GM12872 (cell line): ENCODE measurements at regions not wholly inside any gene's neighbourhood (a gene's known extent, or its start where the extent isn't known, plus 50 kb on each side); places are given as distances from the start of the nearest gene placed in this dataset.

Experiments
- TF ChIP-seq, protein P1 (sequence below): IDR thresholded peaks from 3 replicates; pipeline ENCODE4 v1.5.1; 2011; ENCODE audit warnings: low read depth, mild to moderate bottlenecking, low read length, moderate library complexity; ENCODE audit not compliant: insufficient read depth

DNA sequence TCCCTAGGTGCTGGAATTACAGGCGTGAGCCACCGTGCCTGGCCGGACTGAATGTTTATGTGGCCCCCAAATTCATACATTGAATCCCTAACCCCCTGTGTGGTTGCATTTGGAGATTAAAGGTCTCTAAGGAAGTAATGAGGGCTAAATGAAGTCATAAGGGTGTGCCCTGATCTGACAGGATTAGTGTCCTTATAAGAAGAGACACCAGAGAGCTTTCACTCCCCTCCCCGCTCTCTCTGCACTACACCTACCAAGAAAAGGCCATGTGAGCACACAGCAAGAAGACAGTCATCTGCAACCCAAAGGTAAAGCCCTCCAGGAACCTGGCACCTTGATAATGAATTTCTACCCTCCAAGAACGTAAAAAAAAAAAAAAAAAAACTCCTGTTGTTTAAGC, 212.1 kb upstream of the CAND1 start:
- TF ChIP-seq, protein P1, sequence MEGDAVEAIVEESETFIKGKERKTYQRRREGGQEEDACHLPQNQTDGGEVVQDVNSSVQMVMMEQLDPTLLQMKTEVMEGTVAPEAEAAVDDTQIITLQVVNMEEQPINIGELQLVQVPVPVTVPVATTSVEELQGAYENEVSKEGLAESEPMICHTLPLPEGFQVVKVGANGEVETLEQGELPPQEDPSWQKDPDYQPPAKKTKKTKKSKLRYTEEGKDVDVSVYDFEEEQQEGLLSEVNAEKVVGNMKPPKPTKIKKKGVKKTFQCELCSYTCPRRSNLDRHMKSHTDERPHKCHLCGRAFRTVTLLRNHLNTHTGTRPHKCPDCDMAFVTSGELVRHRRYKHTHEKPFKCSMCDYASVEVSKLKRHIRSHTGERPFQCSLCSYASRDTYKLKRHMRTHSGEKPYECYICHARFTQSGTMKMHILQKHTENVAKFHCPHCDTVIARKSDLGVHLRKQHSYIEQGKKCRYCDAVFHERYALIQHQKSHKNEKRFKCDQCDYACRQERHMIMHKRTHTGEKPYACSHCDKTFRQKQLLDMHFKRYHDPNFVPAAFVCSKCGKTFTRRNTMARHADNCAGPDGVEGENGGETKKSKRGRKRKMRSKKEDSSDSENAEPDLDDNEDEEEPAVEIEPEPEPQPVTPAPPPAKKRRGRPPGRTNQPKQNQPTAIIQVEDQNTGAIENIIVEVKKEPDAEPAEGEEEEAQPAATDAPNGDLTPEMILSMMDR = no peak

DNA sequence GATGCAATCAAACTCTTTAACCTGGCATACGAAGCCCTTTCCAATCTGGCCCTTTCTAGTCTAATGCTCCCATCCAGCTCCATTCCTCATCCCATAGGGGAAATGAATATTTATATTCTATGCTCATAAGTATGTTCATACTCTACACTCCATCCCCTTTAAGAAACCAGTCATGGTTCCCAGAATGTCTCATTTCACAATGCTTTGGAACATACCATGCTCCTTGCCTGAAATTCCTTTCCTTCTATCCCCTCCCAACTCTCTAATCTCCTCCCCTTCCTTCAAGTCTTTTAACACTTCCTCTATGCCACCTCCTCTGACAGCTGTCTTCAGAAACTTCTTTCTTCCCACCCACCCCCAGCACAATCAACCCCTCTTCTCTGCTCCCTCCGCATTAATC, 207.0 kb upstream of the CAND1 start:
- TF ChIP-seq, protein P1 = no peak

DNA sequence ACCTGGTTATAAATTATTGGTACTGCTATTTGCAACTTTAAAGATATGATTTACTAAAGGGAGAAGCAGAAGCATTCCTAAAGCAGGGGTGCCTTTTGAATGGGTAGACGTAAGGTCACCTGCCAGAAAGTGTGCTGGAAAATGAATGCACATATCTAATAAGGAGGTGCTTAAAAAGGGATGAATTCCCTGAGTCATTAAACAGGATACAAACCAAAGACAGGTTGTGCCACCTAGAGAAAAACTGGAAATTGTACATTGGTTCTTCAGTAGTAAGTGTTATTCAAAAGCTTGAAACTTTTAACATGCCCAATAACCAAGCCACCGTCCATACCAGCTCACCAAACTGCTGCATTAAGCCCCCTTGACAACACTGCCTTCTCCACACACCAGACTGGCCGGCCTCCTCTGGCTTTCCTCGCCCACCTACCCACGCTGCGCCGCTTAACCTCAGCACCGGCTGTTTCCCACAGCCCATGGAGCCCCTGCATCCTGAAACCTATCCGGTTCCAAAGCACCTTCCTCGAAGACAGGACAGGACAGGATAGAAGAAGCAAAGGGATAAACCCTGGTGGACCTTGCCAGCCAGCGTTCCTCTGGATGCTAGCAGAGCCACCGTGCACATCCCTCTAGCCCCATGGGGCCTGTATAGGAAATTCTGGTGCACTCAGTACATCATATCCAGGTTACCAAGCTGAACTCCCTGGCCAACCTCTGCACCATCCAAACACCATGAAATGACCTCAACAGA, 201.5 kb upstream of the CAND1 start:
- TF ChIP-seq, protein P1 = no peak

DNA sequence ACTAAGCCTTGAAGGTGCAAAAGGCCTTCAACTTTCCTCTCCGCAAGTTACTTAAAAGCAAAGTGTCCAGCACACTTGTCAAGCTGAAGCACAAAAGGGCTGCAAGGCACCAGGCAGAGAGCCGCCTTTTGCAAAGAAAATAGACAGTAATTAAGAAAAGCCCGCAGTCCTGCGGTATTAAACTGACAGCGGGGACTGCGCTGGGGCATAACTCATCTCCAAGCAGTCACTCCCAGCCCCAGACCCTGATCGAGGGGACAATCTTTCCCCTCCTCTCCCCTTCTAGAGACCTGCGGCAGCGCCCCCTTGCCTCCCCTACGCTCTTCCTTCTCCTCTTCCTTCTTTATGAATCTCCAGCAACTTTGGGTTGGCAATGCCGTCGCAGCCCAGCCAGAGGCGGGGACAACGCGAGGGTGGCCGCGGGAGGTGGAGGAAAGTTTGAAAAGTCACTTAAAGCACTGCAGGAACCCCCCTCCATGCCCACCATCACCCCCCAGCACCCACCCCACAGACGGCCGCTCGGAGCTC, 200.9 kb upstream of the CAND1 start:
- TF ChIP-seq, protein P1 = 0 out of 3 replicates have a peak, but pooled peaks have one; percentile 3

DNA sequence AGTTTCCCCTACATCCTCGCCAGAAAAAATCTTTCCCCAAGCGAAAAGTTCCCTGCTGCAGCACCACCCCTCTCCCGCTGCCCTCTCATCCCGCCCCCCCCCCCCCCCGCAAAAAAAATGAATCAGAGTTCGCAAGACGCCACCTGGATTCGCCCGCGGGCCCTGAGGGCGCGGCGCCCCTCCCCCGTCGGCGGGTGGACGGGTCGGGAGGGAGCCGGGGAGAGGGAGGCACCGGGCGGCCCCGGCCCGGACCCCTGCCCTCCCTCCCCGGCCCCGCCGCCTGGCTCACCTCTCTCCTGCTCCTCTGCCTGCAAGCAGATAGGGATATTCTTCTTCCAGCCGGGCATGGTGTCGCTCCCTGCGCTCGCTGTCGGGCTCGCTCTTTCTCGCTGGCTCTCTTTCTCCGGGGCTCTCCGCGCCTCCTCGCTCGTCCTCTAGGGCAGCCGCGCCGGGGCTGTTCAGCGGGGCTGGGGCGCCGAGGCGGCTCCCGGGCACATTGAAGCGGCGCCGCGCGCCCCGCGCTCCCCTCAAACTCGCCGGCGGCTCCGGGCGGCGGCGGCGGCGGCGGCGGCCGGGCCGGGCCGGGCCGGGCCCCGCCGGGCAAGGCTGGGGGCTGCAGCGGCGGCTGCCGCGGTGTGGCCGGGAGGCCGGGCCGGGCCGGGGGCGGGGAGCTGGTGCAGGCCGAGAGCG, 200.3 kb upstream of the CAND1 start:
- TF ChIP-seq, protein P1 = no peak

DNA sequence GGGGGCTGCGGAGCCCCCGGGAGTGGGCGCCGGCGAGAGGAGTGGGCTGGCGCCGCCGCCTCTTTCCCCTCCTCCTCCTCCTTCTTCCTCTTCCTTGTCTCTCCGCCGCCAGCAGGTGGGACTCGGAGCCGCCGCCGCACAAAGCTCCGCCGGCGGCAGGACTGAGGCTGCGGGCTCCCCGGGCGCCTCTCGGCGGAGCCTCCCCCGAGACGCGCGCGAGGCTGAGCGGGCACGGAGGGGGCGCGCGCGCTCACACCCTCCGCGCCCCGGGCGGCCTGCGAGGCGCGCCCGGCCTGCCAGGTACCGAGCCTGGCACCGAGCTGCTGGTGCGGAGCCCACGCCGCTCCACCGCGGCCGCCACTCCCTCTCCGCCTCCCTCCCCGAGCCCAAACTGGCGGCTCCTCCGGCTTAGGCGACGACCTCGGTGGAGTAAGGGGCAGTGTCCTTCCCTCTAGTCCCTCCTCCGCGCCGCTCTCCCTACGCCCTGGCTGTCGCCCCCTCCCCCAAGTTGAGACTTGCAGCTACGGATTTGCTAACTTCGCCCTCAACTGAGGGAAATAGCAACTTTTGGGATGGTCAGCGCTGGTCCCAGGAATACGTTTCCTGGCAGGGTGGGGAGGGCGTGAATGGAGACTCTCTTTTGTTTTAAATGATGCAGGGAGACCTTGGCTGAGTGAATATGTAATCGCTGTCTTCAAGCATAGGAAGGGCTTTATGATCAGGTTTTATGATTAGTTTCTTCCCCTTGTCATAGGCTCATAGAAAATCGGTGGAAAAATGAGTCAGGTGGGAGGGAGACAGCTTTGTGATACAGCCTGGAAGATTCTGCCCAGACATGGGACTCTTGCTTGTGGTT, 199.5 kb upstream of the CAND1 start:
- TF ChIP-seq, protein P1 = 0 out of 3 replicates have a peak, but pooled peaks have one; percentile 3

DNA sequence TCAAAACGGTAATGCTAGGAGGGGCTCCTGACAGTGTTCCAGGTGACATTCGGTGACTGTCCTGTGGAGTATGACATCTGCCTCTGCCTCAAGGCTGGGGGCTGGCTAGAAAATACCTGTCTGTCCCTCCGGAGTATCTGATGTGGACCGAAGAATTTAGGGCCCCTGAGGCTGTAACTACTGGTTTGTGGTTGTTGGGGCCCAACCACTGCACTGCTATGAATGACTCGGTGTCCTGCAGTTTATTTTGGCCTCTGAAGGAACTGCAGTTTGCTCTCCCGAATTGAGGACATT, 198.9 kb upstream of the CAND1 start:
- TF ChIP-seq, protein P1 = no peak
